IPS-15b (cell line): ENCODE measurements at regions not wholly inside any gene's neighbourhood (a gene's known extent, or its start where the extent isn't known, plus 50 kb on each side); places are given as distances from the start of the nearest gene placed in this dataset.
"Not testable (repeated sequence)": the region's sequence is repeated elsewhere in the genome, so short reads cannot be mapped to it uniquely, and the experiment has no call there.

Source experiments
- H3K27me3 ChIP-seq: one replicate; pipeline ENCODE4 v1.6.1; 2013; ENCODE audit warnings: low read length; ENCODE audit not compliant: control insufficient read depth, insufficient read depth
- H3K36me3 ChIP-seq: one replicate; pipeline ENCODE4 v1.6.1; 2013; ENCODE audit warnings: low read length; ENCODE audit not compliant: control insufficient read depth, insufficient read depth
- H3K4me1 ChIP-seq: one replicate; pipeline ENCODE4 v1.6.1; 2013; ENCODE audit warnings: mild to moderate bottlenecking, low read length; ENCODE audit not compliant: control insufficient read depth, insufficient read depth
- H3K4me3 ChIP-seq: one replicate; pipeline ENCODE4 v1.5.1; 2013; ENCODE audit warnings: low read depth, low read length
- H3K9ac ChIP-seq: one replicate; pipeline ENCODE4 v1.6.1; 2013; ENCODE audit warnings: low read depth, mild to moderate bottlenecking, low read length
- H3K9me3 ChIP-seq: one replicate; pipeline ENCODE4 v1.6.1; 2013; ENCODE audit warnings: mild to moderate bottlenecking, low read length; ENCODE audit not compliant: control insufficient read depth, insufficient read depth

DNA sequence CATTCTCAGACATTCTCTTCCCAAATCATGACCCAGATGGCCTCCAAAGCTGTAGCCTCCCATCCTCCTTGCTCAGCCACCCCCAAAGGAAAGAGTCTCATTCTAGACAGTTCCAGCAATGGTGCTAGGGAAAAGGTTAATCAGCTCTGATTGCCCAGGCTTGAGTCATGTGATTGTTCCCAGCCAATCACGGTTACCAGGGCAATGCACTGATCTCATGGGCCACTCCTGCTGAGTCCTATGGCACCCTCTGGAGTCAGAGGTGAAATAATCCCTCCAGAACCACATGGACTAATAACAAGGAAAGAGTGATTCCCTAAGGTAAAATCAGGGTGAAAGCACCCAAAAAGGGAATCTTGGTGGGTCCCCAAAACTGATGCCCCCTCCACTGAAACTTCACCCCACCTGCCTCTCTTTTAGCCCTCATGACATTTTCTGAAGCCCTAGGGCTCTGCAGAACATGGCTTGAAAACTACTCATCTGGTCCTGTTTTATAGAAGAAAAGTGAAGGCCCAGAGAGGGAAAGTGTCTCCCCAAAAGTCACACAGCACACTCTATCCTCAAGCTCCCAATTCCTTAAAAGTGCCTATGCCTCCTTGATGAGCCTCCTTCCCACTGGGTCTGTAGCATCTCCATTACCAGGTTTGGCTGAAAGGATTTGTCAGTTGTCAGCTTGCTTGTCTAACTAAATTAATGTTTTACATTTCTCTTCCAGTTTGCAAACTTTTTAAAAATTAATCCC, 203.7 kb downstream of the MN1 start:
- no peaks in the 10 kb centered on the region for H3K4me1 ChIP-seq
- no peaks in the 10 kb centered on the region for H3K36me3 ChIP-seq
- H3K4me3 ChIP-seq: no peak overlapping the region
- H3K27me3 ChIP-seq: no peaks in the 10 kb centered on the region
- H3K9ac ChIP-seq: no peak overlapping the region
- H3K9me3 ChIP-seq: no peaks in the 10 kb centered on the region

DNA sequence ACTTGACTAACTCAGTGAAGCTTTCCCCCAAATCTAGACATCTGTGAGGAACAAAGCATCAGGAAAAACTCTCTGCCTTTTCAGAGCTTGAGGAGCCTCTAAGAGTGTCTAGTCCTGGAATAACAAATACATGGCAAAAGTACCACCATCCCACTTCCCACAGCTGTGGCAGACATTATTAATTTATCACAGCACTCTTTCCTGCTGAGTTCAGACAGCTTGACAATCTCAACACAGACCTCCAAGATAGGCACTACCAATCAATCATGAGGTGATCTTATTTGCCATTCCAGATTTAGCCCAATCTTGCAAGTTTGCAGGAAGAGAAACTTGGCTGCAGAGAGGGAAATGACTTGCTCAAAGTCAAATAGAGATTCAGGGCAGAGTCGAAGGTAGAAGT, 202.8 kb downstream of the MN1 start:
- Histone ChIP-seq H3K27me3 (no peaks in the 10 kb centered on the region), H3K9me3 (no peaks in the 10 kb centered on the region), H3K9ac (no peak overlapping the region), H3K4me1 (no peaks in the 10 kb centered on the region), H3K4me3 (no peak overlapping the region), H3K36me3 (no peaks in the 10 kb centered on the region)

- Histone ChIP-seq H3K36me3 (no peaks in the 10 kb centered on the region), H3K4me1 (no peaks in the 10 kb centered on the region), H3K9ac (no peak overlapping the region), H3K4me3 (no peak overlapping the region), H3K27me3 (no peaks in the 10 kb centered on the region), H3K9me3 (no peaks in the 10 kb centered on the region)
Observed at GRCh38 chr22:27601195-27601594, 200.4 kb downstream of the MN1 start.

DNA sequence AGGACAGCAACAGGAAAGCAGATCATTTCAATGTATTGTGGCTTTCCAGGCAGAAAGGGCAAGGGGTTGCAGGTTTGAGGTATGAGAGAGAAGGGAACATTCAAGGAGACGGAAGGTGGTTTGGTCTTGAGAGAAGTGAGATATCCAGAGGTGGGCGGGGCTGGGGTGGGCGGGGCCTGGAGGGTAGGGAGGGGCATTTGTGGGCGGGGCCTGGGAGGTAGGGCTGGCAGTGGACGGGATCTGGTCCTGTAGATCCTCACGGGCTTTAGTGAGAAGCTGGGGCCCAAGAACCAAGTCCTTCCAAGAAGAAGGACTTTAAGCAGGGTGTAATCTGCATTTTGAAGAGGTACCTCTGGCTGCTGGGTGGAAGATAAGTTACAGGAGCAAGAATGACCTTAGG, 199.2 kb downstream of the MN1 start:
- no peak overlapping the region for H3K9ac ChIP-seq
- H3K4me1 ChIP-seq: no peaks in the 10 kb centered on the region
- H3K27me3 ChIP-seq: no peaks in the 10 kb centered on the region
- H3K9me3 ChIP-seq: no peaks in the 10 kb centered on the region
- H3K36me3 ChIP-seq: no peaks in the 10 kb centered on the region
- no peak overlapping the region for H3K4me3 ChIP-seq

DNA sequence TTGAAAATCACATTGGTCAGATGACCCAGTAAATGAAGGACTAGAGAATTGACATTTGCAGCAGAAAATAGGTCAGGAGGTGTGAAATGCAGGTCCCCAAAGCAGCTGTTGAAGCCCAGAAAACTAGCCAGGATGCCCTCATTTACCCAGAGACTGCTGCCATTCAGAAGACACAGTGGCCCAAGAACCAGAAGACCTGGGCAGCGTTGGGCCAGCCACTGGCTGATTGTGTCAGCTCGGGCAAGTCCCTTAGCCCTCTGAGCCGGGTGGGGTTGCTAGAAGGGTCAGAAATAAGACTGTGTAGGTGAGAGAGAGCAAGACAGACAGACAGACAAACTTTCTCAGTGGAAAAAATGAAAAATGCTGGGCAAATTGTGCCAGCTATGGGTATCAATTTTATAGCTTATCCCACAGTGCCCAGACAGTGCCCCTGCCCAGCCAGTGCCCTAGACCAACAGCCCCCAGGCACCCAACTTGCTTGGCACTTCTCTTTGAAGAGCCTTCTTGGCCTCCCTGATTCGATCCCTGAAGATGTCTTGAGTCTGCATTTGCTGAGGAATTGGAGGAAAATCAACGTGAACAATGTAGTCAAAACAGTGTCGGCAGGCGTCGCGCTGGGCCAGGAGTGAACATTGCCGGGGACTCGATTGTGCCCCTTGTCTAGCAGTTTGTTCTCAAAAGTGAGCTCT, 198.3 kb downstream of the MN1 start:
- H3K4me3 ChIP-seq: no peak overlapping the region
- no peaks in the 10 kb centered on the region for H3K9me3 ChIP-seq
- no peaks in the 10 kb centered on the region for H3K4me1 ChIP-seq
- H3K27me3 ChIP-seq: no peaks in the 10 kb centered on the region
- no peaks in the 10 kb centered on the region for H3K36me3 ChIP-seq
- H3K9ac ChIP-seq: no peak overlapping the region

DNA sequence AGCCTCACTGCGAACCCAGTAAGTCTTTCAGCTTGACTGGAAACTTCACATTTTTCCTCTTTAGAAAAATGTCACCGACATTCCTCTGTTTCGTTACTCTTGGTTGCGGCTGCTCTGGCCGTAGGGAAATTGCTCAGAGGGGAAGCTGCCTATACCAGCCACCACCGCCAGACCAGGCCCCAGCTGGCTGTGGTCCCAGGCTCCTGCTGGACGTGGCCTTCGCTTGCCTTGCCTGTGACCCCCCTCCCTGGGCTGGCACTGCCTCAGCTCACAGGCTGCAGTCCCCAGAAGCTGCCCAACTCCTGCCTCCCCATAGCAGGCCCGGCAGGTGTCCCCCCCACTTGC, 197.8 kb downstream of the MN1 start:
- Histone ChIP-seq H3K9me3 (no peaks in the 10 kb centered on the region), H3K36me3 (no peaks in the 10 kb centered on the region), H3K4me3 (no peak overlapping the region), H3K9ac (no peak overlapping the region), H3K27me3 (no peaks in the 10 kb centered on the region), H3K4me1 (no peaks in the 10 kb centered on the region)

- Histone ChIP-seq H3K9me3 (no peaks in the 10 kb centered on the region), H3K27me3 (no peaks in the 10 kb centered on the region), H3K36me3 (no peaks in the 10 kb centered on the region), H3K4me3 (no peak overlapping the region), H3K9ac (no peak overlapping the region), H3K4me1 (no peaks in the 10 kb centered on the region)
Observed at GRCh38 chr22:27605390-27605789, 196.2 kb downstream of the MN1 start.

- not testable (repeated sequence) for H3K9me3 ChIP-seq, H3K27me3 ChIP-seq, H3K4me1 ChIP-seq, H3K36me3 ChIP-seq, H3K4me3 ChIP-seq, H3K9ac ChIP-seq
Observed at GRCh38 chr22:27607750-27608149, 193.8 kb downstream of the MN1 start.

GRCh38 chr22:27609451-27609888, 192.1 kb downstream of the MN1 start:
- Histone ChIP-seq H3K27me3 (peaks cover 18% of the 10 kb centered on the region), H3K9me3 (no peaks in the 10 kb centered on the region), H3K4me3 (no peak overlapping the region), H3K4me1 (peaks cover 6% of the 10 kb centered on the region), H3K9ac (no peak overlapping the region), H3K36me3 (no peaks in the 10 kb centered on the region)

DNA sequence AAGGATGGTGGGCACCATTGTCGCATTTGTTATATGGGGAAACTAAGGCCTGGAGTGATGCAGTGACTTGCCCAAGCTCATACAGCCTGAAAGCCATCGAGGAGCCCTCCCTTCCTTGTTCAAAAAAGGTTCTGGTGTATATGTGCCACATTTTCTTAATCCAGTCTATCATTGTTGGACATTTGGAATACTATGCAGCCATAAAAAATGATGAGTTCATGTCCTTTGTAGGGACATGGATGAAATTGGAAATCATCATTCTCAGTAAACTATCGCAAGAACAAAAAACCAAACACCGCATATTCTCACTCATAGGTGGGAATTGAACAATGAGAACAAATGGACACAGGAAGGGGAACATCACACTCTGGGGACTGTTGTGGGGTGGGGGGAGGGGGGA, 191.4 kb downstream of the MN1 start:
- H3K4me3 ChIP-seq: not testable (repeated sequence)

GRCh38 chr22:27610863-27611786, 190.4 kb downstream of the MN1 start:
- no peaks in the 10 kb centered on the region for H3K9me3 ChIP-seq
- H3K4me3 ChIP-seq: no peak overlapping the region
- H3K4me1 ChIP-seq: peaks cover 6% of the 10 kb centered on the region
- H3K27me3 ChIP-seq: peaks cover 32% of the 10 kb centered on the region
- no peak overlapping the region for H3K9ac ChIP-seq
- H3K36me3 ChIP-seq: no peaks in the 10 kb centered on the region

More for the DNA sequence above, 191.4 kb downstream of the MN1 start:
- H3K9ac ChIP-seq, H3K36me3 ChIP-seq, H3K9me3 ChIP-seq, H3K4me1 ChIP-seq: not testable (repeated sequence)
- H3K27me3 ChIP-seq: peaks cover 25% of the 10 kb centered on the region
